ENCODE measurements at regions not wholly inside any gene's neighbourhood (a gene's known extent, or its start where the extent isn't known, plus 50 kb on each side); places are given as distances from the start of the nearest gene placed in this dataset.

DNA sequence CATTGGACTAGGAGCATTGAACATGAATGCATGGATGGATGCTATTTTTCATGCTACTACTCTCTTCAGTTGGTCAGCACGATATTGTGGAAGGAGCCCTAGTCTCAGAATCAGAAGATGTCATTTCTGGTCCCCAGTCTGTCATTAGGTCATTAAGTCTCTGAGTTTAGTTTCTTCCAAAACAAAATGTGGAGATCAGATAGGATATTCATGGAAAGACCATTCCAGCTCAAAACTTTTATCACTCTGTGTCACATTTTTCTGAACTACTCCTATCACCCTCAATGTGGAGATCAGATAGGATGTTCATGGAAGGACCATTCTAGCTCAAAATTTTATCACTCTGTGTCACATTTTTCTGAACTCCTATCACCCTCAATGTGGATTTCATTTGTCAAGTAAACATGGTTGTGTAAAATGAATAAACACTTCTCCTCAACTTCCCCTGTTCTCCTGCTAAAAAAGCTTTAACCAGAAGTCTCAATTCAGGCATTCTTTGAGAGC lies 296.8 kb downstream of the MRPS30 start:
- TF ChIP-seq, protein P1, sequence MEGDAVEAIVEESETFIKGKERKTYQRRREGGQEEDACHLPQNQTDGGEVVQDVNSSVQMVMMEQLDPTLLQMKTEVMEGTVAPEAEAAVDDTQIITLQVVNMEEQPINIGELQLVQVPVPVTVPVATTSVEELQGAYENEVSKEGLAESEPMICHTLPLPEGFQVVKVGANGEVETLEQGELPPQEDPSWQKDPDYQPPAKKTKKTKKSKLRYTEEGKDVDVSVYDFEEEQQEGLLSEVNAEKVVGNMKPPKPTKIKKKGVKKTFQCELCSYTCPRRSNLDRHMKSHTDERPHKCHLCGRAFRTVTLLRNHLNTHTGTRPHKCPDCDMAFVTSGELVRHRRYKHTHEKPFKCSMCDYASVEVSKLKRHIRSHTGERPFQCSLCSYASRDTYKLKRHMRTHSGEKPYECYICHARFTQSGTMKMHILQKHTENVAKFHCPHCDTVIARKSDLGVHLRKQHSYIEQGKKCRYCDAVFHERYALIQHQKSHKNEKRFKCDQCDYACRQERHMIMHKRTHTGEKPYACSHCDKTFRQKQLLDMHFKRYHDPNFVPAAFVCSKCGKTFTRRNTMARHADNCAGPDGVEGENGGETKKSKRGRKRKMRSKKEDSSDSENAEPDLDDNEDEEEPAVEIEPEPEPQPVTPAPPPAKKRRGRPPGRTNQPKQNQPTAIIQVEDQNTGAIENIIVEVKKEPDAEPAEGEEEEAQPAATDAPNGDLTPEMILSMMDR (IDR thresholded peaks at IDR 0.05): no peak
- no peak for TF ChIP-seq POLR2AphosphoS5 (IDR thresholded peaks at IDR 0.05)

All from sigmoid colon (tissue), 4 donors.